GM21723 (cell line): ENCODE measurements at regions not wholly inside any gene's neighbourhood (a gene's known extent, or its start where the extent isn't known, plus 50 kb on each side); places are given as distances from the start of the nearest gene placed in this dataset.
A peak's percentile ranks its signal among the peaks of the same experiment; 100 is the strongest.

Experiments used
- ATAC-seq: cut with Tn5 transposase; IDR thresholded peaks from one replicate; pipeline ENCODE4 v1.9.1; 2021; ENCODE audit warnings: mild to moderate bottlenecking, moderate library complexity; ENCODE audit not compliant: unreplicated experiment

GRCh38 chr10:3853547-3854303 lies 68.7 kb upstream of the KLF6 start:
- no peak for ATAC-seq

- ATAC-seq: no peak
Measured at GRCh38 chr10:3853016-3853415, 68.0 kb upstream of the KLF6 start.

- ATAC-seq: peak; percentile 81
Measured at GRCh38 chr10:3852147-3852904, 67.3 kb upstream of the KLF6 start.

- ATAC-seq: peak; percentile 47
Measured at GRCh38 chr10:3850999-3851937, 66.3 kb upstream of the KLF6 start.

- ATAC-seq: no peak
Measured at GRCh38 chr10:3848775-3849635, 64.0 kb upstream of the KLF6 start.

GRCh38 chr10:3848005-3848774 lies 63.2 kb upstream of the KLF6 start:
- ATAC-seq: no peak

- no peak for ATAC-seq
Measured at GRCh38 chr10:3846736-3847135, 61.7 kb upstream of the KLF6 start.

- ATAC-seq: no peak
Measured at GRCh38 chr10:3844491-3845025, 59.5 kb upstream of the KLF6 start.

GRCh38 chr10:3838460-3839437 lies 53.7 kb upstream of the KLF6 start:
- no peak for ATAC-seq

GRCh38 chr10:3837647-3838459 lies 52.8 kb upstream of the KLF6 start:
- no peak for ATAC-seq

- ATAC-seq: peak; percentile 66
Measured at GRCh38 chr10:3836222-3836820, 51.3 kb upstream of the KLF6 start.

GRCh38 chr10:3835770-3836169 lies 50.8 kb upstream of the KLF6 start:
- ATAC-seq: peak; percentile 43

GRCh38 chr10:3834947-3835346 lies 49.9 kb upstream of the KLF6 start:
- ATAC-seq: no peak
